Epithelial cell of proximal tubule (primary cell): ENCODE measurements at regions not wholly inside any gene's neighbourhood (a gene's known extent, or its start where the extent isn't known, plus 50 kb on each side); places are given as distances from the start of the nearest gene placed in this dataset.

ENCODE experiments used
- DNase-seq: peaks from one replicate; pipeline ENCODE4 v3.0.0-alpha.2; 2011; ENCODE audit warnings: low read depth
- H3K4me3 ChIP-seq: 2 replicates; pipeline ENCODE4 v1.5.1; 2011; ENCODE audit warnings: low read depth, mild to moderate bottlenecking, low read length
- TF ChIP-seq, protein P1 (sequence below): conservative IDR thresholded peaks from 2 replicates; pipeline ENCODE4 v1.5.1; 2012; ENCODE audit warnings: low read depth, mild to moderate bottlenecking, low read length

DNA sequence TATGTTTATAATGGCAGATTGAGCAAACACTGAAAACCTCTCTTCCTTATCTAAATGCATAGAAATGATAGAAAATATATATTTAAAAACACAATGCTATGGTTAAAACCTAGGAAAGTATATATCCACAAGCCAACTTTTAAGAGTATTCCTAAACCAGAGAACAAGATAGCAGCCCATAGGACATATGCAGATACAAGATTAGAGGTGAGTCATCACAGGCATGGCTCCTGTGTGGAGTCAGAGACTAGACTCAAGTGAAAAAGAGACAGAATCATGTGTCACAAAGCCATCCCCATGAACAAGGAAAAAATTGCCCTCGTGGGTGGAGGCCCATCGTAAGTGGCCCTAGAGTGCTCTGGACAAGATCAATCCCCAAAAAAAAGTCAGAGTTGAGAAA, 199.4 kb upstream of the PPP2R3A start:
- TF ChIP-seq, protein P1, sequence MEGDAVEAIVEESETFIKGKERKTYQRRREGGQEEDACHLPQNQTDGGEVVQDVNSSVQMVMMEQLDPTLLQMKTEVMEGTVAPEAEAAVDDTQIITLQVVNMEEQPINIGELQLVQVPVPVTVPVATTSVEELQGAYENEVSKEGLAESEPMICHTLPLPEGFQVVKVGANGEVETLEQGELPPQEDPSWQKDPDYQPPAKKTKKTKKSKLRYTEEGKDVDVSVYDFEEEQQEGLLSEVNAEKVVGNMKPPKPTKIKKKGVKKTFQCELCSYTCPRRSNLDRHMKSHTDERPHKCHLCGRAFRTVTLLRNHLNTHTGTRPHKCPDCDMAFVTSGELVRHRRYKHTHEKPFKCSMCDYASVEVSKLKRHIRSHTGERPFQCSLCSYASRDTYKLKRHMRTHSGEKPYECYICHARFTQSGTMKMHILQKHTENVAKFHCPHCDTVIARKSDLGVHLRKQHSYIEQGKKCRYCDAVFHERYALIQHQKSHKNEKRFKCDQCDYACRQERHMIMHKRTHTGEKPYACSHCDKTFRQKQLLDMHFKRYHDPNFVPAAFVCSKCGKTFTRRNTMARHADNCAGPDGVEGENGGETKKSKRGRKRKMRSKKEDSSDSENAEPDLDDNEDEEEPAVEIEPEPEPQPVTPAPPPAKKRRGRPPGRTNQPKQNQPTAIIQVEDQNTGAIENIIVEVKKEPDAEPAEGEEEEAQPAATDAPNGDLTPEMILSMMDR = no peak
- DNase-seq = no peak
- H3K4me3 ChIP-seq = no peak overlapping the region

DNA sequence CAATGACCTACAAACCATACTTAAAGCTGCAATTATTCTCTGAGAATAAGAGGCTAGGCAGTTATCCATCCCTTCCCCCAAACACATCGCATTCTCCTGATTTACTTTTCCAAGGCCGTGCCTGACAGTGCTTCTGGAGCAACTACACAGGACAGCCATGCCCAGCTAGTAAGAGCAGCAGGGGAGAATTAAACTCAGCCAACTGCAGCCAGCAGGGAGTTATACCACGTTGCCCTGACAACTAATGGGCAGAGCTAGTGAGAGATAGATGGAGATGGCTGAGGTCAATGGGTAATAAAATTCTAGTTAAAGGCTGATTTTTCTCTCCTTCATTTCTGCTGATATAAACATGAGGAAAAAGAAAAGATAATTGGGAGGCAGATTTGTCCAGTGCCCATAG, 193.8 kb upstream of the PPP2R3A start:
- TF ChIP-seq, protein P1 = no peak
- no peak overlapping the region for H3K4me3 ChIP-seq
- no peak for DNase-seq

DNA sequence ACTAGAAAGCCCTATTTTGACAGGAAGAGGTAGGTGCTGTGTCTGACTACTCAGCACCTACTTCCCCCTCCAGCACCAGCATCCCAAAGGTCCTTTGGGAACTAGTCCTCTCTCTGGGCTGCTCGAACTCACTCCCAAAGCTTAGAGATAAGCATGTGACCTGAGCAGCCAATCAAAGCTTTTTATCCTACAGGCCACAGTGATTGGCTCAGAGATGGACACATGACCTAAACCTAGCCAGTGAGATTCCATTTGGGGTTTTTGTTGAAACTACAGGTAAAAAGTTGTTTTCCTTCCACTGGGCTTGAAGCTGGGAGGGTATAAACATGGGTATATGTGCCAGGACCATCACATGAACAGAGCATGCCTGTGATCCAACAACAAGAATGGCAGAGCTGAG, 186.5 kb upstream of the PPP2R3A start:
- TF ChIP-seq, protein P1 = no peak
- no peak overlapping the region for H3K4me3 ChIP-seq
- DNase-seq = no peak

DNA sequence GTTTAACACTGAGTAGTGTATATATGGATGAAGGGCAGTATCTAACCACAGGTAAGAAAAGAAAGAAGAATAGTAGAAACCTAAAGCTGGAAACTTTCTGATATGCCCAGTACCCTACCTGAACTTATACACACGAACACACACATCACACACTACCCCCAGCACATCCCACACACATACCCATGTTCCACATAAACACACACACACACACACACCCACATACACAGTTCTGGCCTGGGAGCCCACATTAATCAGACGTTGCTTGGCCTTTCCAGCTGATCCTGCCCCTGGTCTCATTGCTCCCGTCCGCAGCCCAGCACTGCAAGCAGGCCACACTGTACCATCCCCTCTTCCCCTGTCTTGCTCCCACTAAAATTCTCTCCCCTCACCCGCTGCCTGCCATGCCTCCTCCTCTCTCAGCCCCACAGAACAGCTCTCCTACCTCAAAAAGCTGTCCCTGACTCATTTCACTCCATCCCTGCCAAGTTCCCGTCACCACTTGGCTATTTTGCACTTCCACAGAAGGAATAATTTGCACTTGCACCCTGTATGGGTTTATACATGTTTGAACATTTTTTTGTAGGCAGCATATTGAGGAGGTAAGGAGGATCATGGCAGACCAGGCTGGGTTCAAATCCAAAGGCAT, 185.8 kb upstream of the PPP2R3A start:
- no peak overlapping the region for H3K4me3 ChIP-seq
- DNase-seq = no peak
- TF ChIP-seq, protein P1 = no peak

DNA sequence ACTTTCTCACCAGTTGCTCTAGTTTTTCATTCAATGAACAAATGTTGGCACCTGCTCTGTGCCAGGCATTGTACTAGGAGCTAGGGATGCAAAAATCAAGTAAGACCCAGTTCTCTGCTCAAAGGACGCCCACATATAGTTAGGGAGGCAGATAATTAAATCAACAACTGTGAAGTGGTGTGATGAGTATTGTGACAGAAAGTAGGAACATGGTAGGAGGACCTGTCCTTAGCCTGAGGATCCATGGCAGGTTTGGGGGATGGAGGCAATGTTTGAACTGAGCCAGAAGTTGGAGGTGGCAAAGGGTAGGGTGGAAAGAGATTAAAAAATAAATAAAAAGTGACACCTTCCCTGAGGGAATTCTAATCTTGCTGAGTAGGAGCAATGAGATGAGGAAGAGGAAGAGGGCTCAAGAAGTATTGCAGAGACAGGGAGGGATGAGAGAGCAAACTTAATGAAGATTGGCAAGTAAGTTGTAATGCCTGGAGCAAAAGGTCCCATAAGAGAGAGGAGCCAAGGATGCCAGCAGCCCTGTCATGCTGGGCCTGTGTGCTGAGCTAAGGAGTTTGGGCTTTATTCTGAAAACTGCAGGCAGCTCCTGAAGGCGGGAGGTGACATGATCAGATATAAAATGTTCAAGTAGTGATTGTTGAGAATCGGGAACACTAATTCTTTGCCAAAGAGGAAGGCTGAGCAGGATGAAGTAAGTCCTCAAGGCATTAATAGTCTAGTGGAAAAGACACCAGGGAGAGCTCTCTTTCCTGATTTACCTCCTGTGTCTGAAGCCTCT, 184.3 kb upstream of the PPP2R3A start:
- no peak for DNase-seq
- TF ChIP-seq, protein P1 = no peak
- H3K4me3 ChIP-seq = no peak overlapping the region

DNA sequence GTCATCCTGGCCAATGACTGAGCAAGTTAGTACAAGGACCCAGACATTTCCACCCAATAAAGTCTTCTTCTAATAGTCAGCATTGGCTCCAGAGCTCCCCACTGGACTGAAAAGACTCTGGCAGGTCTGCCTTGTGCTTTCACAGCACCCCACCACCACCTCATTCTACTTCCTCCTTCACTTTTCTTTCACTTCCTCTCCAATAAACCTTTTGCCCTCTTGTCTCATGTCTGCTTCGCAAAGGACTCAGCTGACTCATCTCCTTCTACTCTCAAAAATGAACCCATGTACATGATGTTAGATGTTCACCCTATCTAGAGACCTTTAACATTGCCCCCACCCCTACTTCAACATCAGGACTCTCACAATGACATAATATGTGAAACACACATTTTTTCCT, 181.0 kb upstream of the PPP2R3A start:
- H3K4me3 ChIP-seq = no peak overlapping the region
- DNase-seq = no peak
- TF ChIP-seq, protein P1 = no peak
